GM19239 (cell line): ENCODE measurements at regions not wholly inside any gene's neighbourhood (a gene's known extent, or its start where the extent isn't known, plus 50 kb on each side); places are given as distances from the start of the nearest gene placed in this dataset.

Experiments
- DNase-seq: peaks from one replicate; pipeline ENCODE4 v3.0.0; 2011; ENCODE audit warnings: low spot score; ENCODE audit not compliant: insufficient read length
- FAIRE-seq: peaks from 2 replicates; lab custom pipeline; 2011; peaks lifted over from hg19 to GRCh38; lab: Jason Lieb, UNC

DNA sequence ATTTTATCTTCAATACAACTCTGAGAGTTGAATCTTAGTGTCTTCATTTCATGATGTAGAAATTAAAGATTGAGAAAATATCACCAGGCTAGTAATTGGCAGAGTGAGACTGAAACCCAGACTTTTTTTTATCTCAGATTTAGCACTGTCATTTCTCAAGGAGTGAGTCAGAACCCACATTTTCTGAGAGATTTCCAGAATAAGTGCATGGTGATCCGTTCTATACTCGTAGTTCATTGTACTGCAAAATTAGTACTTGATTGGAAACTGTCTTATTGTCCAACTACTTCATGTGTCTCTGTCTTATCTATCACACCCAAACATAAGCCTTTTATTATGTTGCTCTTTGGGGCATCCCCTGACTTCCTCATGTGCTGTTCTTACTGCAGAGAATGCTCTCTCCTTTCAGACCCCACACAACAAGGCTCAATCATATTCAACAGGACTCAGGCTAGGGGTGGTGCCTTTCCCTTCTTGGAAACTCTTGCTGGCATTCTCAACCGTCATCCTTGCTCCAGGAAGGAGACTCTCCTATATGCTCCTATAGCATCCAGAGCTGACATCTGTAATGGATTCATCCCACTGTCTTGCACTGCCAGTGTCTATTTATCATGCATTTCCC, 76.7 kb upstream of the BLID start:
- no peak for FAIRE-seq
- no peak for DNase-seq

DNA sequence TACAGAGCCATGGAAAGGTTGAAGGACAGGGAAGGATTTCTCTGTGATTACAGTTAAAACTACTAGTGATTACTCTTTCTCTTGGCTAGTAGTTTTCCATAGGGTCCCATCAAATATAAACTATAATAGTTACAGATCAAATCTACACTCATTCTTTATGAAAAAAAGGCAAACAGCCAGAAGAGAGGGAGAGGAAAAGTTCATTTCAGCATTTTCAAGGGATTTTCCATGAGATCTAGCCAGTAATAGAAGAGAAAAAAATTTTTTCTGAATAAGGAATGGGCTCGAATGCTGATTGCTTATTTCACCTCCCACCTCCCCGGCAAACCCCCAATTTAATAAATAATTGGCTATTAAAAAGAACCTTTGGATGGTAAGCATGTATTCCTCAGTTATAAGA, 74.8 kb upstream of the BLID start:
- FAIRE-seq = no peak
- DNase-seq = no peak

GRCh38 chr11:122189229-122189628, 73.2 kb upstream of the BLID start:
- DNase-seq (no peak), FAIRE-seq (no peak)

GRCh38 chr11:122187373-122188165, 71.6 kb upstream of the BLID start:
- no peak for DNase-seq
- no peak for FAIRE-seq

- DNase-seq (no peak), FAIRE-seq (no peak)
Measured at GRCh38 chr11:122186439-122187080, 70.5 kb upstream of the BLID start.

- DNase-seq (no peak), FAIRE-seq (no peak)
Measured at GRCh38 chr11:122183933-122184332, 67.9 kb upstream of the BLID start.

DNA sequence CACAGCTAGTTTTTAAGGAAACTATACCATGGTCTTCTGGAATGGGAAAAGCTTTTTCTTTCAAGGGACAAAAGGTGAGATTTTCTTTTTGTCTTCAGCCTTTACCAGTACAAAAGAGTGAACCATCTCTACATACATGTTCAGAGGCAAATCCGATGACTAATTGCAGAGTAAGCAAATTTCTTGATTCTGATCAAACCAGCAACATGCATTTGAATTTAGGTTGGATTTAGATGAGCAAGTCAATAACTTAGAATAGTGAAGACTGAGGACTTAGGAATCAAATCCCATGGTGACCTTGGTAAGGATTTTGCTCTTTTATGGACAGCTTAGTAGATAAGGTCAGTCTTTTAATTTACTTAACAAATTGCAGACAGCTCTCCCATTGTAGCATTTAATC, 65.9 kb upstream of the BLID start:
- DNase-seq = no peak
- no peak for FAIRE-seq

GRCh38 chr11:122181372-122181771, 65.4 kb upstream of the BLID start:
- DNase-seq (no peak), FAIRE-seq (no peak)

GRCh38 chr11:122179961-122180834, 64.2 kb upstream of the BLID start:
- FAIRE-seq (no peak), DNase-seq (no peak)

DNA sequence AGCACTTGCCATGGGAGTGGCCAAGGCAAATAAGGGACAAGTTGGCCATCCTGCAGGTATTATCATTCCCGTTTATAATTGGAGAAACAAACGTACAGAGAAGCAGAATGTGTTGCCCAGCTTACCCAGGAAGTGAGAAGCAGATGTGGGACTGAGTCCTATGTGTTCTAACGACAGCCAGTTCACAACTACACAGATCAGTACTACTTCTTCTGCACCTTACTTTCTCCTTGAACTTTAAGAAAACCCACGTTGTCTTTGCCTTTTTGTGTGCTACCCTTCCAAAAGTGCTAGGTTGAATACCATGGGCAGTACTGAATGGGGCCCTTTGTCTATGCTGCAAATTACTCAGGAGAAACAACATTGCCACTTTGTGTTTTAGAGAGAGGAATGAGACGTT, 62.8 kb upstream of the BLID start:
- FAIRE-seq = no peak

DNA sequence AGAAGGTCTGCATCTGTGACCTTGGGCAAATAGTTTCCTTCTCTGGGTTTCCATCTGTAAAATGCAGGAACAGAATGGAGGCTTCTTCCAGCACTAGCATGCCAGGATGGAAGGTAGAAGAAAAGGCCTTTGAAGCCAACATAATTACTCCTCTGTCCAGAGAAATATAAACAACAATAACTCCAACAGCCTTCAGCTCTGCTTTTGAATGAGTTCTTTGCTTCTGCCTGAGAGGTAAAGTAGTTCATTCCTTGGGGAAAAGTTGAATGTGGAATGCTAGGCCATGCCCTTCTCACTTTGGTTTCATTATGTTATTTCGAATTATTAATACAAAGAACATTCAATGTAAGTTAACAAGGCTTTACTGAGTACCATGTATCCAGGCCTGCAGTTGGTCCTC, 61.2 kb upstream of the BLID start:
- FAIRE-seq (no peak), DNase-seq (no peak)

More for the DNA sequence above, 62.8 kb upstream of the BLID start:
- no peak for DNase-seq

DNA sequence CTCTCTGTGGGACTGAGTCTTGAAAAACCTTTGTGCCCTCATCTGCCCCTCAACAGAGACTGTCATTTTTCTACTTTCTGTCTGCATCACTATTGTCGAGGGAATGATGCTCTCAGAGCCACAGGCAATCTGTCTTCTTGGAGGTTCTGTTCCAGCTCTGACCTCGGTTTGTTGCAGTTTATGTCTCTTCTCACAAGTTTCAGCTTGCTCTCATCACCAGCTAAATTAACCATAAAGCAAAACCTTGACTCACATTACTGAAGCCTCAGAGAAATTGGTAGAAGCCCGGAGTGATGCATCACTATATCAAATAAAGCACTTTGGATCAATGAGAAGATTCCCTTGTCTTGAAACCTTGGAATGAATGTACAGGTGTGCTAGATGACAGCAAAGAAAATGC, 60.6 kb upstream of the BLID start:
- DNase-seq (no peak), FAIRE-seq (no peak)

DNA sequence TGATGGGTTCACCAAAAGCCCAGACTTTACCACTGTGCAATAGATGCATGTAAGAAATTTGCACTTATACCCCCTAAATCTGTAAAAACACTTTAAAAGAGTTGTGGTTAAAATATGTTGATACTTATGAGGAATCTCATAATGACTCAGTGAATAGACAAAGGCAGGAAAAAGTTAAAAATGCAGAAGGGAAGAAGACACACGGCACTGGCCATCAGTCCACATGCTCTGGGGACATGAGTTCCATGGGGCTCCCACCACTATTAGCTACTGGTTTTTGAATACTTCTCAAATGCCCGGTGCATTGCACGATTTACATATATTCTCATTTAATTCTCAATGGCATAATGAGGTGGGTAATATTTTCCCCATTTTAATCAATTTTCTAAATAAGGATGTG, 59.3 kb upstream of the BLID start:
- no peak for DNase-seq
- no peak for FAIRE-seq

DNA sequence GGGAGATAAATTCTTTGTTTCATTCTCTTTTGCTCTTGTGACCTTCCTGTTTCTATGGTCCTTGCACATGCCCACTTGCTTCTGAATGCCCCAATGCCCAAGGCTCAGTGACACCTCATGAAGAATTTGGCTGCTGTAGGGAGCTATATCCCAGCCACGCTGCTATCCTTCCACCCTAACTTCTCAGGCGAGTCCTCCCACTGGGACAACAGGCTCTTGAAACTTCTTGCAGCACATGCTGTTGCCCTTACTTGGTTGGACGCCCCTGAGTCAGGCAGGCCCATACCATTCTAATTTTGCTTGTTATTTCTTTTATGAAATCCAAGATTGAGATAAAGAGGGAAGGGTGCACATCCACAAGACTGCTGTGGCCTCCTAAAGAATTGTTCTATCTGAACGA, 57.6 kb upstream of the BLID start:
- DNase-seq = no peak
- FAIRE-seq = no peak

DNA sequence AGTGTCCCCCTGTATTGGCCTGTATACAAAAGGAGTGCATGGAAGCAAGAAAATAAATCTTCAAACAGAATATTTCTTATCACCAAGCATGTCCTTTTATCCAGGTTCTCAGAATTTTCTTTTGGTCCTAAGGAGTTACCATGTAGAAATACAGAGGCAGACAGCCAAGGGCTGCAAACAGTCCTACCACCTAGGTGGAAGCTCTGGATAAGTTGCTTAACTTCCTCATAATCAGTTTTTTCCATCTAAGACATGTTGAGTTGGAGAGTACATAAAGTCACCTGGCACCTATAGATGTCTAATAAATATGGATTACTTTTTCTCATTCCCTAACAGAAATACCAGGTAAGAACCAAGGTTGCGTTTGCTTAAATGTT, 57.0 kb upstream of the BLID start:
- no peak for FAIRE-seq
- no peak for DNase-seq

GRCh38 chr11:122172352-122173073, 56.5 kb upstream of the BLID start:
- FAIRE-seq (no peak), DNase-seq (no peak)

DNA sequence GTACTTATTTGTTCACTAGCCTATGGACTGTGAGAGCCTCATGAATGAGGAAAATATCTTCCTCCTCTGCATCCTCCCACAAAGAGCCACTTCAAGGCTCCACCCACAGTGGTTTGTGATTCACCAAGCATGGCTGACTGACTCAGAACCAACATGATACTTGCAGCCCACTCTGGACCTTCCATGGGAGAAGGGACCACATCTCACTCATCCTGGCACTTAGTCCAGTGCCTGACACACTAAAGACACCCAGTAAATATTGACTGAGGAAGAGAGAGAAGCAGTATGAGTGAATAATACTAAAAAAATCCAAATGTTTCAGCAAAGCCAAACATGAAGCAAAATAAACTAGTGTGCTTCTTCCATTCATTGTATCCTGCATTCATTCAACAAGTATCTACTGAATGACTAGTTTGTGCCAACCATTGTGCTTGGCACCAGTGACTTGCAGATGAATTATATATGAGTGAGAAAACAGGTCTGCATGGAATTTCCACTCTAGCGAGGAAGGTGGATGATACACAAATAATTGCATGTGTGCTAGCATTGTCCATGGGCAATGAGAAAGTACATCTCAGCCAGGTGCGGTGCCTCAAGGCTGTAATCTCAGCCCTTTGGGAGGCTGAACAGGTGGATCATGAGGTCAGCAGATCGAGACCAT, 54.9 kb upstream of the BLID start:
- FAIRE-seq = no peak
- no peak for DNase-seq

DNA sequence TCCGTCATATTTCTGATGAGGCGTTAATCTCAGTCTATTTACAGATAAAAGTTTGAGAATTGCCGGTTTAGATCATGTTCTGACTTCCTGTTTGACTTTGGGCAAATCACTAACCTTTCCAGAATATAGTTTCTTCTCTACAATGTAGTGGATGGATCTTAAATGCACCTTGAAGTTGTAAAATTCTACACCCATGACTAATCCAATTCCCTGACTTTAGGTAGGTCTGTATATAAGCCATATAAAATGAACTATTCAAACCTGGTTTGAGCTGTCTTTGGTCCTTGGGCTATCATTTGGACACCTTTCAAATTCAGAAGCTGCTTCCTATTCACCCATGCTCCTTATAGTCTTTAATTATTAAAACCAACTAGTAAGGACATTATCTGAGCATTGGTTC, 52.2 kb upstream of the BLID start:
- no peak for FAIRE-seq
- DNase-seq = no peak

- DNase-seq (no peak), FAIRE-seq (no peak)
Measured at GRCh38 chr11:122167100-122167499, 51.1 kb upstream of the BLID start.
